Peyer's patch (tissue), 4 donors: ENCODE measurements at regions not wholly inside any gene's neighbourhood (a gene's known extent, or its start where the extent isn't known, plus 50 kb on each side); places are given as distances from the start of the nearest gene placed in this dataset.

Experiments used
- DNase-seq, 3 donors: peaks; one replicate each; pipeline ENCODE4 v3.0.0-alpha.2; 2017 to 2019
- H3K27ac ChIP-seq, 4 donors: fragments of 200-600 bp; sonication (generic); one replicate each; pipeline ENCODE4 v1.5.1; 2016 to 2019
- H3K27me3 ChIP-seq, 2 donors: fragments of 200-600 bp; sonication (generic); one replicate each; pipeline ENCODE4 v1.5.1; 2019
- H3K36me3 ChIP-seq, 3 donors: fragments of 200-600 bp; sonication (generic); one replicate each; pipeline ENCODE4 v1.5.1; 2016 to 2019
- H3K4me1 ChIP-seq, 4 donors: fragments of 200-600 bp; sonication (generic); one replicate each; pipeline ENCODE4 v1.5.1; 2016 to 2019
- H3K4me3 ChIP-seq, 4 donors: fragments of 200-600 bp; sonication (generic); 1 replicate in 3 of 4; 2 replicates in 1 of 4; pipeline ENCODE4 v1.5.1; 2016 to 2019; ENCODE audit warnings: mild to moderate bottlenecking in 1 of 4
- H3K9me3 ChIP-seq, 4 donors: fragments of 200-600 bp; sonication (generic); one replicate each; pipeline ENCODE4 v1.5.1; 2016 to 2019; ENCODE audit warnings: mild to moderate bottlenecking in 1 of 4
- CTCF ChIP-seq, 6 experiments: fragments of 450-650 bp in 4 of 6; fragments of 200-600 bp in 2 of 6; sonication (generic) in 1 of 6; IDR thresholded peaks; one replicate each; pipeline ENCODE4 v1.5.1; 2017 to 2019; ENCODE audit warnings: antibody characterized with exemption in 6 of 6, mild to moderate bottlenecking in 3 of 6, moderate library complexity in 1 of 6
- POLR2A ChIP-seq, 2 donors: fragments of 450-650 bp; IDR thresholded peaks; one replicate each; pipeline ENCODE4 v1.5.1; 2017; ENCODE audit warnings: antibody characterized with exemption in 2 of 2, mild to moderate bottlenecking in 2 of 2, moderate library complexity in 2 of 2

GRCh38 chr10:29102233-29102632, 186.6 kb upstream of the LYZL1 start:
- DNase-seq = no peak
- no peaks in the 10 kb centered on the region for H3K27me3 ChIP-seq
- TF ChIP-seq CTCF (IDR thresholded peaks at IDR 0.05) (no peak), POLR2A (IDR thresholded peaks at IDR 0.05) (no peak)
- no peaks in the 10 kb centered on the region for H3K9me3 ChIP-seq
- H3K27ac ChIP-seq = no peak overlapping the region
- H3K36me3 ChIP-seq = no peaks in the 10 kb centered on the region
- no peaks in the 10 kb centered on the region for H3K4me1 ChIP-seq
- no peak overlapping the region for H3K4me3 ChIP-seq

- H3K4me3 ChIP-seq = no peak overlapping the region
- H3K27me3 ChIP-seq = no peaks in the 10 kb centered on the region
- H3K9me3 ChIP-seq = no peaks in the 10 kb centered on the region
- no peak overlapping the region for H3K27ac ChIP-seq
- H3K4me1 ChIP-seq = no peaks in the 10 kb centered on the region
- no peaks in the 10 kb centered on the region for H3K36me3 ChIP-seq
- DNase-seq = no peak
- no peak for TF ChIP-seq CTCF (IDR thresholded peaks at IDR 0.05)
- TF ChIP-seq POLR2A (IDR thresholded peaks at IDR 0.05) = no peak
Observed at GRCh38 chr10:29102636-29103035, 186.2 kb upstream of the LYZL1 start.

GRCh38 chr10:29104661-29105399, 184.0 kb upstream of the LYZL1 start:
- Histone ChIP-seq H3K27me3 (no peaks in the 10 kb centered on the region), H3K9me3 (no peaks in the 10 kb centered on the region), H3K27ac (no peak overlapping the region), H3K4me1 (no peaks in the 10 kb centered on the region), H3K36me3 (no peaks in the 10 kb centered on the region), H3K4me3 (no peak overlapping the region)
- no peak for DNase-seq
- no peak for TF ChIP-seq CTCF (IDR thresholded peaks at IDR 0.05)
- TF ChIP-seq POLR2A (IDR thresholded peaks at IDR 0.05) = no peak

GRCh38 chr10:29105516-29106215, 183.2 kb upstream of the LYZL1 start:
- no peak overlapping the region for H3K27ac ChIP-seq

GRCh38 chr10:29106287-29106686, 182.6 kb upstream of the LYZL1 start:
- Histone ChIP-seq H3K27ac (no peak overlapping the region), H3K4me1 (no peaks in the 10 kb centered on the region), H3K36me3 (no peaks in the 10 kb centered on the region), H3K4me3 (no peak overlapping the region), H3K9me3 (no peaks in the 10 kb centered on the region), H3K27me3 (no peaks in the 10 kb centered on the region)
- DNase-seq = no peak
- TF ChIP-seq CTCF (IDR thresholded peaks at IDR 0.05) (no peak), POLR2A (IDR thresholded peaks at IDR 0.05) (no peak)

More at GRCh38 chr10:29105516-29106215, 183.2 kb upstream of the LYZL1 start:
- Histone ChIP-seq H3K9me3 (no peaks in the 10 kb centered on the region), H3K4me3 (no peak overlapping the region), H3K36me3 (no peaks in the 10 kb centered on the region), H3K27me3 (no peaks in the 10 kb centered on the region), H3K4me1 (no peaks in the 10 kb centered on the region)
- no peak for DNase-seq
- TF ChIP-seq POLR2A (IDR thresholded peaks at IDR 0.05) = no peak
- no peak for TF ChIP-seq CTCF (IDR thresholded peaks at IDR 0.05)
